Thyroid gland (tissue), 4 donors: ENCODE measurements at regions not wholly inside any gene's neighbourhood (a gene's known extent, or its start where the extent isn't known, plus 50 kb on each side); places are given as distances from the start of the nearest gene placed in this dataset.

ENCODE experiments used
- POLR2A ChIP-seq, 2 donors: fragments of 450-650 bp; IDR thresholded peaks; one replicate each; pipeline ENCODE4 v1.6.1; 2017; ENCODE audit warnings: antibody characterized with exemption in 2 of 2, mild to moderate bottlenecking in 2 of 2, moderate library complexity in 1 of 2
- TF ChIP-seq, protein P1 (sequence below), 6 experiments: fragments of 200-600 bp in 3 of 6; fragments of 450-650 bp in 3 of 6; sonication (generic) in 3 of 6; IDR thresholded peaks; one replicate each; pipeline ENCODE4 v1.5.1; 2016 to 2019; ENCODE audit warnings: antibody characterized with exemption in 6 of 6, mild to moderate bottlenecking in 2 of 6, inconsistent platforms in 1 of 6, moderate library complexity in 1 of 6

- TF ChIP-seq, protein P1, sequence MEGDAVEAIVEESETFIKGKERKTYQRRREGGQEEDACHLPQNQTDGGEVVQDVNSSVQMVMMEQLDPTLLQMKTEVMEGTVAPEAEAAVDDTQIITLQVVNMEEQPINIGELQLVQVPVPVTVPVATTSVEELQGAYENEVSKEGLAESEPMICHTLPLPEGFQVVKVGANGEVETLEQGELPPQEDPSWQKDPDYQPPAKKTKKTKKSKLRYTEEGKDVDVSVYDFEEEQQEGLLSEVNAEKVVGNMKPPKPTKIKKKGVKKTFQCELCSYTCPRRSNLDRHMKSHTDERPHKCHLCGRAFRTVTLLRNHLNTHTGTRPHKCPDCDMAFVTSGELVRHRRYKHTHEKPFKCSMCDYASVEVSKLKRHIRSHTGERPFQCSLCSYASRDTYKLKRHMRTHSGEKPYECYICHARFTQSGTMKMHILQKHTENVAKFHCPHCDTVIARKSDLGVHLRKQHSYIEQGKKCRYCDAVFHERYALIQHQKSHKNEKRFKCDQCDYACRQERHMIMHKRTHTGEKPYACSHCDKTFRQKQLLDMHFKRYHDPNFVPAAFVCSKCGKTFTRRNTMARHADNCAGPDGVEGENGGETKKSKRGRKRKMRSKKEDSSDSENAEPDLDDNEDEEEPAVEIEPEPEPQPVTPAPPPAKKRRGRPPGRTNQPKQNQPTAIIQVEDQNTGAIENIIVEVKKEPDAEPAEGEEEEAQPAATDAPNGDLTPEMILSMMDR (IDR thresholded peaks at IDR 0.05) = no peak
- no peak for TF ChIP-seq POLR2A (IDR thresholded peaks at IDR 0.05)
Measured at GRCh38 chrX:43605351-43605750, 50.7 kb upstream of the MAOA start.
